Body of pancreas (tissue), 4 donors: ENCODE measurements at regions not wholly inside any gene's neighbourhood (a gene's known extent, or its start where the extent isn't known, plus 50 kb on each side); places are given as distances from the start of the nearest gene placed in this dataset.
A peak's percentile ranks its signal among the peaks of the same experiment; 100 is the strongest.

Experiments used
- ATAC-seq: fragments of 150-250 bp; one replicate; pipeline ENCODE4 v1.9.1; 2016
- DNase-seq, 4 donors: peaks; one replicate each; pipeline ENCODE4 v3.0.0-alpha.2; 2019
- H3K27ac ChIP-seq, 4 donors: fragments of 200-600 bp; sonication (generic); 1 replicate in 3 of 4; 2 replicates in 1 of 4; pipeline versions ENCODE4 v1.5.1 to v1.6.1; 2016 to 2019; ENCODE audit warnings: mild to moderate bottlenecking in 1 of 4, mixed read lengths in 1 of 4, moderate library complexity in 1 of 4
- H3K27me3 ChIP-seq, 2 donors: fragments of 200-600 bp; sonication (generic); one replicate each; pipeline ENCODE4 v1.6.0; 2016; ENCODE audit warnings: mild to moderate bottlenecking in 1 of 2
- H3K36me3 ChIP-seq, 2 donors: fragments of 200-600 bp; sonication (generic); replicated peaks in 1 of 2; 2 replicates each; pipeline ENCODE4 v1.5.1; 2016; ENCODE audit warnings: low read depth in 2 of 2; ENCODE audit not compliant: insufficient read depth in 1 of 2
- H3K4me1 ChIP-seq: fragments of 200-600 bp; sonication (generic); one replicate; pipeline ENCODE4 v1.6.0; 2016
- H3K4me3 ChIP-seq, 2 donors: fragments of 200-600 bp; sonication (generic); 1 replicate in 1 of 2; 2 replicates in 1 of 2; pipeline ENCODE4 v1.5.1; 2016 to 2019
- H3K9me3 ChIP-seq, 3 donors: fragments of 200-600 bp; sonication (generic); 1 replicate in 2 of 3; 2 replicates in 1 of 3; pipeline ENCODE4 v1.5.1; 2016
- CTCF ChIP-seq, 7 experiments: fragments of 450-650 bp in 4 of 7; fragments of 200-600 bp in 3 of 7; sonication (generic) in 3 of 7; IDR thresholded peaks; one replicate each; pipeline ENCODE4 v1.5.1; 2016 to 2019; ENCODE audit warnings: antibody characterized with exemption in 7 of 7
- POLR2A ChIP-seq, 3 donors: fragments of 450-650 bp; IDR thresholded peaks; one replicate each; pipeline ENCODE4 v1.6.1; 2016; ENCODE audit warnings: antibody characterized with exemption in 3 of 3, mild to moderate bottlenecking in 2 of 3
- WGBS, 2 donors: methylation state at CpG; one replicate each; pipeline ENCODE4 v1.1.5; 2017; 5-methylcytosine and 5-hydroxymethylcytosine counted together
- intact Hi-C: fragments of 100-400 bp; cut with DNase I; formaldehyde crosslinking; loops from one replicate; pipeline ENCODE4 v1.15.1; 2023

- no peak overlapping the region for H3K4me3 ChIP-seq
- peaks cover 40% of the 10 kb centered on the region for H3K4me1 ChIP-seq
- TF ChIP-seq CTCF (IDR thresholded peaks at IDR 0.05) (no peak), POLR2A (IDR thresholded peaks at IDR 0.05) (no peak)
- H3K9me3 ChIP-seq: no peaks in the 10 kb centered on the region
- H3K27me3 ChIP-seq: no peaks in the 10 kb centered on the region
- ATAC-seq: peak; percentile 43
- WGBS, 2 donors: 44 to 49% methylated on average over 4 of the region's 4 CpGs
- H3K36me3 ChIP-seq: no peaks in the 10 kb centered on the region
- intact Hi-C loops: no loop called here
- DNase-seq: no peak
- peak overlapping the region; percentile 50 to 75 (median 69) for H3K27ac ChIP-seq
These were observed 134.6 kb upstream of the NEDD9 start for GRCh38 chr6:11366934-11367637.

- Histone ChIP-seq H3K36me3 (no peaks in the 10 kb centered on the region), H3K9me3 (no peaks in the 10 kb centered on the region), H3K27ac (peak overlapping the region in 3 of 4 donors; percentile 50 to 75 (median 71)), H3K4me1 (peaks cover 40% of the 10 kb centered on the region), H3K27me3 (no peaks in the 10 kb centered on the region), H3K4me3 (no peak overlapping the region)
- WGBS, 2 donors: 54 to 72% methylated on average over 6 to 7 of the region's 7 CpGs
- intact Hi-C loops: no loop called here
- DNase-seq (no peak), ATAC-seq (no peak)
- TF ChIP-seq CTCF (IDR thresholded peaks at IDR 0.05): no peak
- no peak for TF ChIP-seq POLR2A (IDR thresholded peaks at IDR 0.05)
These were observed 133.9 kb upstream of the NEDD9 start for GRCh38 chr6:11366183-11366933.

- intact Hi-C loops: no loop called here
- ATAC-seq (peak; percentile 60), DNase-seq (peak in 2 of 4 donors; percentile 39 to 45)
- no peaks in the 10 kb centered on the region for H3K27me3 ChIP-seq
- H3K27ac ChIP-seq: peak overlapping the region; percentile 35 to 71 (median 58)
- WGBS, 2 donors: 48 to 51% methylated on average over 5 of the region's 5 CpGs
- H3K36me3 ChIP-seq: no peaks in the 10 kb centered on the region
- TF ChIP-seq CTCF (IDR thresholded peaks at IDR 0.05) (no peak), POLR2A (IDR thresholded peaks at IDR 0.05) (no peak)
- H3K9me3 ChIP-seq: no peaks in the 10 kb centered on the region
- no peak overlapping the region for H3K4me3 ChIP-seq
- H3K4me1 ChIP-seq: peaks cover 32% of the 10 kb centered on the region
These were observed 132.5 kb upstream of the NEDD9 start for GRCh38 chr6:11364971-11365397.

GRCh38 chr6:11363881-11364576 lies 131.6 kb upstream of the NEDD9 start:
- ATAC-seq: no peak
- no peaks in the 10 kb centered on the region for H3K27me3 ChIP-seq
- H3K27ac ChIP-seq: peak overlapping the region in 3 of 4 donors; percentile 44 to 71 (median 71)
- no peak for DNase-seq
- TF ChIP-seq CTCF (IDR thresholded peaks at IDR 0.05) (no peak), POLR2A (IDR thresholded peaks at IDR 0.05) (no peak)
- H3K9me3 ChIP-seq: no peaks in the 10 kb centered on the region
- peaks cover 32% of the 10 kb centered on the region for H3K4me1 ChIP-seq
- no peak overlapping the region for H3K4me3 ChIP-seq
- WGBS, 2 donors: 30 to 31% methylated on average over 2 of the region's 2 CpGs
- intact Hi-C loops: no loop called here
- no peaks in the 10 kb centered on the region for H3K36me3 ChIP-seq
